HEK293 (cell line): ENCODE measurements at regions not wholly inside any gene's neighbourhood (a gene's known extent, or its start where the extent isn't known, plus 50 kb on each side); places are given as distances from the start of the nearest gene placed in this dataset.

Experiments used
- CTCF ChIA-PET: fragments of 350-600 bp; formaldehyde crosslinking; extraction: SDS; loops from one replicate; lab custom pipeline; 2021; ENCODE audit warnings: antibody characterized with exemption; lab: Yijun Ruan, JAX
- POLR2A ChIA-PET: fragments of 300-600 bp; formaldehyde crosslinking; extraction: SDS; loops from one replicate; lab custom pipeline; 2020; ENCODE audit warnings: antibody characterized with exemption, inconsistent platforms; lab: Yijun Ruan, JAX
- H3K27ac ChIP-seq: fragments of 200-500 bp; sonication (Bioruptor generic); 2 replicates; pipeline ENCODE4 v1.5.1; 2014; ENCODE audit warnings: low read depth, low read length, control low read depth, inconsistent platforms; ENCODE audit errors: extremely low read depth
- H3K36me3 ChIP-seq, 2 experiments: fragments of 200-500 bp in 1 of 2; sonication (Bioruptor generic) in 1 of 2; 1 replicate in 1 of 2; 2 replicates in 1 of 2; pipeline ENCODE4 v1.5.1; 2014 to 2017; ENCODE audit warnings: inconsistent platforms in 2 of 2, low read length in 2 of 2; ENCODE audit not compliant: control insufficient read depth in 2 of 2, insufficient read depth in 1 of 2
- H3K4me1 ChIP-seq: fragments of 200-500 bp; sonication (Bioruptor generic); 2 replicates; pipeline ENCODE4 v1.5.1; 2014; ENCODE audit warnings: mild to moderate bottlenecking, low read length, inconsistent platforms; ENCODE audit not compliant: control insufficient read depth, insufficient read depth
- H3K4me3 ChIP-seq: 2 replicates; pipeline ENCODE4 v1.5.1; 2011; ENCODE audit warnings: low read depth, mild to moderate bottlenecking, control low read depth, low read length, moderate library complexity
- H3K9me3 ChIP-seq: fragments of 200-500 bp; sonication (Bioruptor generic); 2 replicates; pipeline ENCODE4 v1.5.1; 2014; ENCODE audit warnings: low read depth, low read length, inconsistent platforms; ENCODE audit not compliant: control insufficient read depth, insufficient read depth
- KLF10 ChIP-seq: fragments of 450-650 bp; IDR thresholded peaks from 2 replicates; pipeline ENCODE4 v1.5.1; 2018; ENCODE audit warnings: missing biosample characterization, mild to moderate bottlenecking, missing genetic modification characterization
- SCRT2 ChIP-seq: fragments of 450-650 bp; formaldehyde crosslinking; IDR thresholded peaks from 2 replicates; pipeline ENCODE4 v1.5.1; 2016; ENCODE audit warnings: missing biosample characterization, missing genetic modification characterization
- ZBTB8A ChIP-seq: fragments of 450-650 bp; formaldehyde crosslinking; IDR thresholded peaks from 2 replicates; pipeline ENCODE4 v1.5.1; 2016; ENCODE audit warnings: missing biosample characterization, missing genetic modification characterization
- ZNF2 ChIP-seq: fragments of 450-650 bp; formaldehyde crosslinking; IDR thresholded peaks from 2 replicates; pipeline ENCODE4 v1.5.1; 2016; ENCODE audit warnings: missing biosample characterization, missing genetic modification characterization
- ZNF274 ChIP-seq, 2 experiments: fragments of 200-500 bp in 1 of 2; fragments of 450-650 bp in 1 of 2; sonication (Bioruptor generic) in 1 of 2; formaldehyde crosslinking in 1 of 2; IDR thresholded peaks; 2 replicates each; pipeline versions ENCODE4 v1.5.1 to v1.6.1; 2014 to 2016; ENCODE audit warnings: borderline replicate concordance in 1 of 2, inconsistent platforms in 1 of 2, low read length in 1 of 2, missing biosample characterization in 1 of 2, missing genetic modification characterization in 1 of 2
- ZNF335 ChIP-seq: fragments of 450-650 bp; formaldehyde crosslinking; conservative IDR thresholded peaks from 2 replicates; pipeline ENCODE4 v1.5.1; 2016; ENCODE audit warnings: missing biosample characterization, missing genetic modification characterization
- ZNF350 ChIP-seq: fragments of 450-650 bp; formaldehyde crosslinking; IDR thresholded peaks from 2 replicates; pipeline ENCODE4 v1.5.0; 2017; ENCODE audit warnings: missing biosample characterization, mild to moderate bottlenecking, missing genetic modification characterization
- ZNF510 ChIP-seq: fragments of 450-650 bp; formaldehyde crosslinking; IDR thresholded peaks from 2 replicates; pipeline ENCODE4 v1.5.1; 2018; ENCODE audit warnings: mild to moderate bottlenecking, missing genetic modification characterization, missing biosample characterization; ENCODE audit not compliant: insufficient replicate concordance
- ZNF521 ChIP-seq: fragments of 450-650 bp; formaldehyde crosslinking; IDR thresholded peaks from 2 replicates; pipeline ENCODE4 v1.5.1; 2017; ENCODE audit warnings: missing biosample characterization, mild to moderate bottlenecking, missing genetic modification characterization
- ZNF560 ChIP-seq: fragments of 450-650 bp; formaldehyde crosslinking; IDR thresholded peaks from 2 replicates; pipeline ENCODE4 v1.5.1; 2017; ENCODE audit warnings: missing biosample characterization, missing genetic modification characterization, borderline replicate concordance
- ZNF585B ChIP-seq: fragments of 450-650 bp; formaldehyde crosslinking; IDR thresholded peaks from 2 replicates; pipeline ENCODE4 v1.5.1; 2016; ENCODE audit warnings: missing biosample characterization, missing genetic modification characterization
- ZNF596 ChIP-seq: fragments of 450-650 bp; IDR thresholded peaks from 2 replicates; pipeline ENCODE4 v1.5.0; 2018; ENCODE audit warnings: missing biosample characterization, mild to moderate bottlenecking, missing genetic modification characterization, moderate library complexity
- ZNF624 ChIP-seq: fragments of 450-650 bp; formaldehyde crosslinking; IDR thresholded peaks from 2 replicates; pipeline ENCODE4 v1.5.1; 2017; ENCODE audit warnings: missing biosample characterization, missing genetic modification characterization
- ZNF658 ChIP-seq: fragments of 450-650 bp; formaldehyde crosslinking; IDR thresholded peaks from 2 replicates; pipeline ENCODE4; 2016; ENCODE audit warnings: missing biosample characterization, missing genetic modification characterization
- TF ChIP-seq, protein P1 (sequence below): fragments of 450-650 bp; formaldehyde crosslinking; IDR thresholded peaks from 2 replicates; pipeline ENCODE4 v1.5.1; 2017; ENCODE audit warnings: missing biosample characterization, missing genetic modification characterization
- TF ChIP-seq, protein P2 (sequence below): fragments of 450-650 bp; formaldehyde crosslinking; IDR thresholded peaks from 2 replicates; pipeline ENCODE4 v1.5.1; 2016; ENCODE audit warnings: missing biosample characterization, missing genetic modification characterization

DNA sequence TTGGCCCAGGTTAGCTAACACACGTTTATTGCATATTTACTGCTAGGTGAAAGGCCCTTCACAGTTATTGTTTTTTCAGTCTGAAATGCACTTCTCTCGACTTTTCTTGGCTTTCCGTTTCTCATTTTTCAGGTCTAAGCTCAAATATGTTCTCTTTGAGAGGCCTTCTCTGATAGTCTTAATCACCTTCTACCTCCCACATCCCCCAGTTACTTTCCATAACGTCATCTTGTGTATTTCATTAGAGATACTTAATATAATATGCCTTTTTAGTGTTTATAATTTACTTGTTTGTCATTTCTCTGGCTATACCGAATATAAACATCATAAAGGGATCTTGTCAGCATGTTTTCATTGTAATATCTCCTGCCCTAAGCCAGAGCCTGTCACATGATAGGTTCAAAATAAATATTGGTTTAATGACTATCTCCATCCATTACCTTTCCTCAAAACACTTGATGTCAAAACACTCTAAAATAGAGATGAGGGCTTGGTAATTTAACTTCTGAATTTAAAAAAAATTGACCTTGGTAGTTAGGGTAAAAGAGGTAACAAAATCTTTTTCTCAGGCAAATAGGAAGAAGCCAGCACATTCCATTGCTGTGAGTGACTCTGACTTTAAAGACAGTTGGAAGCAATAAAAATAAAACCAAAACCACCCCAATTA lies 168.6 kb upstream of the RFC3 start:
- Histone ChIP-seq H3K9me3 (no peaks in the 10 kb centered on the region), H3K4me1 (0 out of 2 replicates have a peak, but pooled peaks cover 2% of the 10 kb centered on the region), H3K36me3 (no peaks in the 10 kb centered on the region), H3K27ac (no peak overlapping the region), H3K4me3 (no peak overlapping the region)
- ChIA-PET POLR2A (no interaction called here), CTCF (no interaction called here)
- no peak for TF ChIP-seq ZNF274 (IDR thresholded peaks at IDR 0.05; ENCODE audit: low read length)
- TF ChIP-seq ZNF274 (tag by site-specific recombination; IDR thresholded peaks at IDR 0.05; ENCODE audit: borderline replicate concordance): no peak
- TF ChIP-seq, protein P1, sequence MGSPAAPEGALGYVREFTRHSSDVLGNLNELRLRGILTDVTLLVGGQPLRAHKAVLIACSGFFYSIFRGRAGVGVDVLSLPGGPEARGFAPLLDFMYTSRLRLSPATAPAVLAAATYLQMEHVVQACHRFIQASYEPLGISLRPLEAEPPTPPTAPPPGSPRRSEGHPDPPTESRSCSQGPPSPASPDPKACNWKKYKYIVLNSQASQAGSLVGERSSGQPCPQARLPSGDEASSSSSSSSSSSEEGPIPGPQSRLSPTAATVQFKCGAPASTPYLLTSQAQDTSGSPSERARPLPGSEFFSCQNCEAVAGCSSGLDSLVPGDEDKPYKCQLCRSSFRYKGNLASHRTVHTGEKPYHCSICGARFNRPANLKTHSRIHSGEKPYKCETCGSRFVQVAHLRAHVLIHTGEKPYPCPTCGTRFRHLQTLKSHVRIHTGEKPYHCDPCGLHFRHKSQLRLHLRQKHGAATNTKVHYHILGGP (tag by site-specific recombination): peak; percentile 63; the same call in 1 of the 2 replicates
- TF ChIP-seq ZNF335 (tag by site-specific recombination): peak; percentile 43

DNA sequence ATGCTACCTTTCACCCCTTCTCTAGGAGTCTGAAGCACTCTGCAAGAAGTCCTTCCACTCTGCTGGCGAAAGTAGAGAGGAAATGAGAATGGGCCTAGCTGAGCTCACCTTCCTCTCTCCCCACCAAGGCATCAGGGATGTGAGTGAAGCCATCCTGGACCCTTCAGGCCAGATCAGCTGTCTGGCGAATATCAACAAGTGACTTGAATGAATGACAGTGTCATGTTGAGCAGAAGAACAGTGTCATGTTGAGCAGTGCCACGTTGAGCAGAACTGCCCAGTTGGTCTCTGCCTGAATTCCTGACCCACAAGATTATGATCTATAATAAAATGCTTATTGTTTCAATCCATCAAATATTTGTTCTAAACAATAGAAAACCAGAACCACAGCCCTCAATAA lies 166.2 kb upstream of the RFC3 start:
- H3K4me1 ChIP-seq: 0 out of 2 replicates have a peak, but pooled peaks cover 2% of the 10 kb centered on the region
- no peak overlapping the region for H3K4me3 ChIP-seq
- POLR2A ChIA-PET: no interaction called here
- CTCF ChIA-PET: no interaction called here
- H3K9me3 ChIP-seq: no peaks in the 10 kb centered on the region
- no peaks in the 10 kb centered on the region for H3K36me3 ChIP-seq
- TF ChIP-seq SCRT2: peak; percentile 51
- no peak for TF ChIP-seq ZNF560 (tag by site-specific recombination)
- no peak for TF ChIP-seq ZBTB8A (tag by site-specific recombination)
- TF ChIP-seq, all 188 proteins: peak for 1
- H3K27ac ChIP-seq: no peak overlapping the region

DNA sequence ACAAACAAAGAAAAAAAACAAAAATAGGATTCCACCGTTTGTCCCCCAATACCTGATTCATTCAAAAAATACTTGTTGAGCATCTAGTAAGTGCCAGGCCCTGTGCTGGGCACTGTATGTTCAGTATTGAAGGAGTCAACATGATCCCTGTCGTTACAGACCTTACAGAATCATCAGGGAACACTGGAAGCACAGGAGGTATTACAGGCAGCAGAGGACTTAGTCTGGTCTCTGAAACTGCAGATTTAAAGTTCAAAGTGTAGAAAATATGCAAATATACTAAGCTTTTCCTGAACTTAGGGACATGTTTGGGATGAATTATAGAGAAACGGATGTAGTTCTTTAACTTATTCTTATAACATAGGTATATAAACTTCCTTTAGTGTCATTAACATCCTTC lies 160.7 kb upstream of the RFC3 start:
- no peak for TF ChIP-seq ZNF658
- no peak for TF ChIP-seq ZNF596
- TF ChIP-seq ZNF624 (tag by site-specific recombination): no peak
- no peak for TF ChIP-seq ZNF510 (tag by site-specific recombination)
- no peak for TF ChIP-seq ZNF2 (tag by site-specific recombination)
- TF ChIP-seq, protein P2, sequence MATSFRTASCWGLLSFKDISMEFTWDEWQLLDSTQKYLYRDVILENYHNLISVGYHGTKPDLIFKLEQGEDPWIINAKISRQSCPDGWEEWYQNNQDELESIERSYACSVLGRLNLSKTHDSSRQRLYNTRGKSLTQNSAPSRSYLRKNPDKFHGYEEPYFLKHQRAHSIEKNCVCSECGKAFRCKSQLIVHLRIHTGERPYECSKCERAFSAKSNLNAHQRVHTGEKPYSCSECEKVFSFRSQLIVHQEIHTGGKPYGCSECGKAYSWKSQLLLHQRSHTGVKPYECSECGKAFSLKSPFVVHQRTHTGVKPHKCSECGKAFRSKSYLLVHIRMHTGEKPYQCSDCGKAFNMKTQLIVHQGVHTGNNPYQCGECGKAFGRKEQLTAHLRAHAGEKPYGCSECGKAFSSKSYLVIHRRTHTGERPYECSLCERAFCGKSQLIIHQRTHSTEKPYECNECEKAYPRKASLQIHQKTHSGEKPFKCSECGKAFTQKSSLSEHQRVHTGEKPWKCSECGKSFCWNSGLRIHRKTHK (tag by site-specific recombination): no peak
- no peak for TF ChIP-seq ZNF521 (tag by site-specific recombination)
- TF ChIP-seq ZNF350 (tag by site-specific recombination): no peak
- no peak for TF ChIP-seq KLF10 (tag by site-specific recombination)
- no peak for TF ChIP-seq ZNF585B (tag by site-specific recombination)
- Histone ChIP-seq H3K9me3 (no peaks in the 10 kb centered on the region), H3K4me1 (no peaks in the 10 kb centered on the region), H3K4me3 (no peak overlapping the region), H3K27ac (no peak overlapping the region), H3K36me3 (no peaks in the 10 kb centered on the region)
- POLR2A ChIA-PET: no interaction called here
- CTCF ChIA-PET: no interaction called here
